ENCODE measurements at regions not wholly inside any gene's neighbourhood (a gene's known extent, or its start where the extent isn't known, plus 50 kb on each side); places are given as distances from the start of the nearest gene placed in this dataset.

DNA sequence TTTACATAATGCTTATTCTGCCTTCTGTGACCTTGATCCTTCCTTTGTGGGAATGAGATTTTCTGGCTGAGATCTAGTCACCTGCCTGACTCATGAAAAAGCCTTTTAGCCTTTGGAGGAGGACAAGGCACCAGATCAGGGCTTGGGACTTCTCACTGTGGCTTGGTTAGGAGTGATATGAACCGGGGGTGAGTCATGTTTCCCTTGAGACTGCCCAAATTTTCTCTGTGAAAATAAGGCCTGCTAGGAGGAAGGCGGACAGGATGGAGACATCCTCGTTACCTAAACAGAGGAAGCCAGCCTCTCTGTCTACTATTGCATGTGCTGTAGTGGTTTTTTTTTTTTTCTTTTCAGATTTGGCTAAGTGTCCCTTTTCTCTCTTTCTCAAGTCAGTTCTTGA, 57.8 kb downstream of the EVX1 start (continued):
- TF ChIP-seq GATA2 (CRISPR knock-in tag; IDR thresholded peaks at IDR 0.05): no peak

DNA sequence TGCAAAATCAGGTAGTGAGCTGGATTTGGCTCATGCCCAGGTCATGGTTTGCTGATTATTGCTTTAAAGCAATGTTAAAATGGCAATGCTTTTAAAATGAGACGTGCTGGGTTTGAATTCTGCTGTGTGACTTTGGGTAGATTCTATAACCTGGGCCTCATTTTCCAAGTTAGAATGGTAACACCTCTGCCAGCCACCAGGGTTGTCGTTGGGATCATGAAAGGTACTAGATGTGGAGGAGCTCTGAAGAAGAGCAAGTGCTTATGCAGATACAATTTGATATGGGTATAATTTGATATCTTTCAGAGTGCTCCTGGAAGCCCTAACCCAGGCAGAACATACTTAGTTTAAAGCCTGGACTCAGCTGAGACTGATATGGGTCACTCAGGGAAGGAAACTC, 60.0 kb downstream of the EVX1 start:
- WGBS (ENCODE audit: low lambda C conversion rate): 4% methylated on average over 2 of the region's 2 CpGs
- Histone ChIP-seq H3K9me2 (no peaks in the 10 kb centered on the region), H3K27ac (ENCODE audit: low read depth in 2 of 2, low read length in 1 of 2) (no peak overlapping the region), H3K4me1 (ENCODE audit: control insufficient read depth in 1 of 2, insufficient read depth in 2 of 2, low read depth in 1 of 2, low read length in 1 of 2) (no peaks in the 10 kb centered on the region), H3K4me3 (ENCODE audit: low read depth in 2 of 2, low read length in 1 of 2) (no peak overlapping the region), H2AFZ (ENCODE audit: low read depth) (no peak overlapping the region), H3K9ac (no peak overlapping the region), H4K20me1 (ENCODE audit: insufficient read depth) (no peaks in the 10 kb centered on the region), H3K4me2 (no peak overlapping the region), H3K36me3 (replicated peaks in 1 of 2; ENCODE audit: control insufficient read depth in 1 of 2, insufficient read depth in 2 of 2, low read length in 1 of 2) (no peaks in the 10 kb centered on the region), H3K79me2 (ENCODE audit: insufficient read depth) (no peaks in the 10 kb centered on the region), H3F3A (replicated peaks; ENCODE audit: insufficient read depth) (no peaks in the 10 kb centered on the region), H3K9me3 (no peaks in the 10 kb centered on the region), H3K27me3 (ENCODE audit: insufficient read depth) (peaks cover 14% of the 10 kb centered on the region; the same call in 1 of the 2 replicates)
- ChIA-PET POLR2A (no interaction called here), CTCF (interaction anchor here (0.5 to 1.6 kb wide), 3 partner anchors 13 to 758 kb away, joined by 3 to 4 read pairs (median 3); no protein-coding TSS in a partner anchor)
- TF ChIP-seq GATA2 (CRISPR knock-in tag; IDR thresholded peaks at IDR 0.05) (no peak), MXI1 (IDR thresholded peaks at IDR 0.05; ENCODE audit: low read depth, low read length) (no peak), USF1 (IDR thresholded peaks at IDR 0.05; ENCODE audit: borderline replicate concordance, low read depth) (no peak), RCOR1 (IDR thresholded peaks at IDR 0.05; ENCODE audit: low read length) (no peak), REST (IDR thresholded peaks at IDR 0.05; ENCODE audit: low read depth, low read length) (no peak), PBX3 (IDR thresholded peaks at IDR 0.05) (no peak)
- TF ChIP-seq, protein P1, sequence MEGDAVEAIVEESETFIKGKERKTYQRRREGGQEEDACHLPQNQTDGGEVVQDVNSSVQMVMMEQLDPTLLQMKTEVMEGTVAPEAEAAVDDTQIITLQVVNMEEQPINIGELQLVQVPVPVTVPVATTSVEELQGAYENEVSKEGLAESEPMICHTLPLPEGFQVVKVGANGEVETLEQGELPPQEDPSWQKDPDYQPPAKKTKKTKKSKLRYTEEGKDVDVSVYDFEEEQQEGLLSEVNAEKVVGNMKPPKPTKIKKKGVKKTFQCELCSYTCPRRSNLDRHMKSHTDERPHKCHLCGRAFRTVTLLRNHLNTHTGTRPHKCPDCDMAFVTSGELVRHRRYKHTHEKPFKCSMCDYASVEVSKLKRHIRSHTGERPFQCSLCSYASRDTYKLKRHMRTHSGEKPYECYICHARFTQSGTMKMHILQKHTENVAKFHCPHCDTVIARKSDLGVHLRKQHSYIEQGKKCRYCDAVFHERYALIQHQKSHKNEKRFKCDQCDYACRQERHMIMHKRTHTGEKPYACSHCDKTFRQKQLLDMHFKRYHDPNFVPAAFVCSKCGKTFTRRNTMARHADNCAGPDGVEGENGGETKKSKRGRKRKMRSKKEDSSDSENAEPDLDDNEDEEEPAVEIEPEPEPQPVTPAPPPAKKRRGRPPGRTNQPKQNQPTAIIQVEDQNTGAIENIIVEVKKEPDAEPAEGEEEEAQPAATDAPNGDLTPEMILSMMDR (IDR thresholded peaks at IDR 0.05): no peak
- DNase-seq: no peak

Measured in SK-N-SH (cell line).